LNCaP clone FGC (cell line): ENCODE measurements at regions not wholly inside any gene's neighbourhood (a gene's known extent, or its start where the extent isn't known, plus 50 kb on each side); places are given as distances from the start of the nearest gene placed in this dataset.

Experiments used
- DNase-seq: peaks from one replicate; pipeline ENCODE4 v3.0.0-alpha.2; 2011; ENCODE audit warnings: low read depth
- H3K4me3 ChIP-seq: 2 replicates; pipeline ENCODE4 v1.5.1; 2011; ENCODE audit warnings: mild to moderate bottlenecking, low read depth, low read length, control low read depth
- CTCF ChIP-seq: IDR thresholded peaks from 2 replicates; pipeline ENCODE4 v1.5.1; 2012; ENCODE audit warnings: mild to moderate bottlenecking; ENCODE audit not compliant: control insufficient read depth, insufficient read depth; ENCODE audit errors: extremely low read depth

- no peak for DNase-seq
- TF ChIP-seq CTCF = no peak
- no peak overlapping the region for H3K4me3 ChIP-seq
Measured at GRCh38 chr3:35849496-35849895, 210.2 kb downstream of the ARPP21 start.

- no peak for DNase-seq
- no peak overlapping the region for H3K4me3 ChIP-seq
- TF ChIP-seq CTCF = no peak
Measured at GRCh38 chr3:35849963-35850362, 210.6 kb downstream of the ARPP21 start.

GRCh38 chr3:35857004-35857403 is 217.7 kb downstream of the ARPP21 start:
- no peak for DNase-seq
- no peak overlapping the region for H3K4me3 ChIP-seq
- TF ChIP-seq CTCF = no peak

GRCh38 chr3:35862057-35862456 is 222.7 kb downstream of the ARPP21 start:
- no peak overlapping the region for H3K4me3 ChIP-seq
- DNase-seq = no peak
- no peak for TF ChIP-seq CTCF

GRCh38 chr3:35864871-35865270 is 225.5 kb downstream of the ARPP21 start:
- no peak for TF ChIP-seq CTCF
- no peak for DNase-seq
- no peak overlapping the region for H3K4me3 ChIP-seq

GRCh38 chr3:35867791-35868190 is 228.5 kb downstream of the ARPP21 start:
- no peak overlapping the region for H3K4me3 ChIP-seq
- DNase-seq = no peak
- TF ChIP-seq CTCF = no peak

GRCh38 chr3:35871009-35871408 is 231.7 kb downstream of the ARPP21 start:
- DNase-seq = no peak
- no peak for TF ChIP-seq CTCF
- H3K4me3 ChIP-seq = no peak overlapping the region
